CD4-positive, alpha-beta memory T cell (primary cell): ENCODE measurements at regions not wholly inside any gene's neighbourhood (a gene's known extent, or its start where the extent isn't known, plus 50 kb on each side); places are given as distances from the start of the nearest gene placed in this dataset.

Experiments
- CTCF ChIA-PET: fragments of 350-600 bp; sonication (Branson Sonifier 250); formaldehyde crosslinking; loops from one replicate; lab custom pipeline; 2021; ENCODE audit warnings: inconsistent platforms; ENCODE audit not compliant: partially characterized antibody; lab: Charles Lee
- POLR2A ChIA-PET: fragments of 350-600 bp; sonication (Branson Sonifier 250); formaldehyde crosslinking; loops from one replicate; lab custom pipeline; 2021; ENCODE audit not compliant: partially characterized antibody; lab: Charles Lee
- DNase-seq, 5 donors: peaks; one replicate each; pipeline versions ENCODE4 v3.0.0 to v3.0.0-alpha.2; 2020 to 2022; ENCODE audit warnings: mixed read lengths in 1 of 5
- H3K27ac ChIP-seq: one replicate; pipeline ENCODE4 v1.7.0; 2013; ENCODE audit warnings: low read depth, low read length
- H3K27me3 ChIP-seq: 2 replicates; pipeline ENCODE4 v1.7.0; 2013; ENCODE audit warnings: mild to moderate bottlenecking, low read length, moderate library complexity; ENCODE audit not compliant: insufficient read depth
- H3K36me3 ChIP-seq: 2 replicates; pipeline ENCODE4 v1.7.0; 2013; ENCODE audit warnings: mild to moderate bottlenecking, low read length, moderate library complexity; ENCODE audit not compliant: insufficient read depth
- H3K4me1 ChIP-seq: 2 replicates; pipeline ENCODE4 v1.7.0; 2013; ENCODE audit warnings: mild to moderate bottlenecking, low read length, moderate library complexity; ENCODE audit not compliant: insufficient read depth
- H3K4me3 ChIP-seq, 2 donors: one replicate each; pipeline ENCODE4 v1.7.0; 2013; ENCODE audit warnings: low read length in 2 of 2, mild to moderate bottlenecking in 1 of 2
- H3K9me3 ChIP-seq, 2 donors: one replicate each; pipeline ENCODE4 v1.7.0; 2013; ENCODE audit warnings: low read length in 2 of 2, control low read depth in 1 of 2; ENCODE audit not compliant: control insufficient read depth in 1 of 2
- H3K27ac Mint-ChIP-seq, 7 donors: one replicate each; pipeline ENCODE4 v1.8.0; 2020 to 2021; ENCODE audit warnings: mixed read lengths in 7 of 7, mild to moderate bottlenecking in 6 of 7, inconsistent platforms in 3 of 7, moderate library complexity in 3 of 7
- H3K27me3 Mint-ChIP-seq, 2 donors: one replicate each; pipeline ENCODE4 v1.8.0; 2020 to 2021; ENCODE audit warnings: mixed read lengths in 2 of 2
- H3K36me3 Mint-ChIP-seq, 2 donors: one replicate each; pipeline ENCODE4 v1.8.0; 2020 to 2021; ENCODE audit warnings: mixed read lengths in 2 of 2, inconsistent platforms in 1 of 2, mild to moderate bottlenecking in 1 of 2
- H3K4me1 Mint-ChIP-seq, 4 donors: one replicate each; pipeline ENCODE4 v1.8.0; 2020 to 2021; ENCODE audit warnings: mixed read lengths in 4 of 4, mild to moderate bottlenecking in 1 of 4
- H3K4me3 Mint-ChIP-seq, 8 donors: one replicate each; pipeline ENCODE4 v1.8.0; 2020 to 2021; ENCODE audit warnings: mixed read lengths in 8 of 8, mild to moderate bottlenecking in 7 of 8, moderate library complexity in 6 of 8, inconsistent platforms in 3 of 8
- H3K9me3 Mint-ChIP-seq, 8 donors: one replicate each; pipeline ENCODE4 v1.8.0; 2020 to 2021; ENCODE audit warnings: mixed read lengths in 8 of 8, mild to moderate bottlenecking in 5 of 8, inconsistent platforms in 3 of 8, moderate library complexity in 1 of 8
- intact Hi-C: fragments of 100-400 bp; cut with micrococcal nuclease; formaldehyde crosslinking; loops from one replicate; pipeline ENCODE4 v1.15.1; 2023

GRCh38 chr10:6996431-6996830, 414.4 kb downstream of the SFMBT2 start:
- peaks cover 0 to 2% of the 10 kb centered on the region in 2 donors for H3K27me3 Mint-ChIP-seq
- Histone ChIP-seq H3K27ac (no peak overlapping the region), H3K27me3 (no peaks in the 10 kb centered on the region), H3K4me3 (no peak overlapping the region), H3K4me1 (no peaks in the 10 kb centered on the region), H3K36me3 (no peaks in the 10 kb centered on the region), H3K9me3 (no peaks in the 10 kb centered on the region)
- no peak overlapping the region for H3K27ac Mint-ChIP-seq
- H3K36me3 Mint-ChIP-seq: no peaks in the 10 kb centered on the region
- no peak for DNase-seq
- ChIA-PET POLR2A (interaction anchor here (0.5 kb wide), 1 partner anchor 273 kb away, joined by 3 read pairs; no protein-coding TSS in a partner anchor), CTCF (interaction anchor here (0.6 to 1.8 kb wide), 2 partner anchors 78 to 117 kb away, joined by 3 to 4 read pairs; no protein-coding TSS in a partner anchor)
- H3K4me1 Mint-ChIP-seq: no peaks in the 10 kb centered on the region
- H3K4me3 Mint-ChIP-seq: no peak overlapping the region
- H3K9me3 Mint-ChIP-seq: peaks cover 0 to 2% (median 0%) of the 10 kb centered on the region in 8 donors
- intact Hi-C loops: no loop called here

- ChIA-PET CTCF (interaction anchor here (1.2 to 1.8 kb wide), 2 partner anchors 76 to 77 kb away, joined by 4 read pairs; no protein-coding TSS in a partner anchor), POLR2A (no interaction called here)
- Histone ChIP-seq H3K27me3 (no peaks in the 10 kb centered on the region), H3K4me1 (peaks cover 5% of the 10 kb centered on the region), H3K36me3 (no peaks in the 10 kb centered on the region), H3K9me3 (no peaks in the 10 kb centered on the region), H3K4me3 (no peak overlapping the region), H3K27ac (no peak overlapping the region)
- H3K4me3 Mint-ChIP-seq: no peak overlapping the region
- peaks cover 0 to 2% (median 0%) of the 10 kb centered on the region in 8 donors for H3K9me3 Mint-ChIP-seq
- no peaks in the 10 kb centered on the region for H3K36me3 Mint-ChIP-seq
- H3K27ac Mint-ChIP-seq: no peak overlapping the region
- no peak for DNase-seq
- peaks cover 0 to 2% of the 10 kb centered on the region in 2 donors for H3K27me3 Mint-ChIP-seq
- intact Hi-C loops: no loop called here
- peaks cover 2 to 4% (median 2%) of the 10 kb centered on the region in 4 donors for H3K4me1 Mint-ChIP-seq
Observed at GRCh38 chr10:6995831-6996230, 415.0 kb downstream of the SFMBT2 start.

- Histone ChIP-seq H3K4me3 (no peak overlapping the region), H3K27ac (no peak overlapping the region), H3K4me1 (peaks cover 8% of the 10 kb centered on the region), H3K36me3 (no peaks in the 10 kb centered on the region), H3K9me3 (no peaks in the 10 kb centered on the region), H3K27me3 (no peaks in the 10 kb centered on the region)
- peaks cover 0 to 2% of the 10 kb centered on the region in 2 donors for H3K27me3 Mint-ChIP-seq
- intact Hi-C loops: no loop called here
- H3K27ac Mint-ChIP-seq: no peak overlapping the region
- ChIA-PET POLR2A (no interaction called here), CTCF (interaction anchor here (1.2 to 1.8 kb wide), 2 partner anchors 75 to 77 kb away, joined by 4 read pairs; no protein-coding TSS in a partner anchor)
- no peak for DNase-seq
- H3K4me1 Mint-ChIP-seq: peaks cover 4 to 8% (median 5%) of the 10 kb centered on the region in 4 donors
- peaks cover 0 to 2% (median 0%) of the 10 kb centered on the region in 8 donors for H3K9me3 Mint-ChIP-seq
- H3K36me3 Mint-ChIP-seq: no peaks in the 10 kb centered on the region
- no peak overlapping the region for H3K4me3 Mint-ChIP-seq
Observed at GRCh38 chr10:6995341-6995740, 415.3 kb upstream of the PRKCQ start.

GRCh38 chr10:6990891-6991290, 410.8 kb upstream of the PRKCQ start:
- peaks cover 4 to 8% (median 5%) of the 10 kb centered on the region in 4 donors for H3K4me1 Mint-ChIP-seq
- peaks cover 8% of the 10 kb centered on the region for H3K4me1 ChIP-seq
- no peak for DNase-seq
- ChIA-PET CTCF (interaction anchor here (1.3 kb wide), 1 partner anchor 71 kb away, joined by 6 read pairs; no protein-coding TSS in a partner anchor), POLR2A (no interaction called here)
- intact Hi-C loops: no loop called here
- H3K4me3 Mint-ChIP-seq: peak overlapping the region in 3 of 8 donors; percentile 1 to 73 (median 29)
- H3K9me3 Mint-ChIP-seq: peaks cover 0 to 2% (median 0%) of the 10 kb centered on the region in 8 donors
- H3K36me3 ChIP-seq: no peaks in the 10 kb centered on the region
- H3K4me3 ChIP-seq: no peak overlapping the region
- H3K27me3 Mint-ChIP-seq: no peaks in the 10 kb centered on the region
- H3K9me3 ChIP-seq: no peaks in the 10 kb centered on the region
- H3K27ac ChIP-seq: no peak overlapping the region
- H3K27ac Mint-ChIP-seq: peak overlapping the region in 1 of 7 donors; percentile 21
- H3K36me3 Mint-ChIP-seq: no peaks in the 10 kb centered on the region
- no peaks in the 10 kb centered on the region for H3K27me3 ChIP-seq

GRCh38 chr10:6988654-6989053, 408.6 kb upstream of the PRKCQ start:
- Mint-ChIP-seq H3K27ac (no peak overlapping the region), H3K4me1 (peaks cover 4 to 8% (median 5%) of the 10 kb centered on the region in 4 donors), H3K4me3 (no peak overlapping the region), H3K9me3 (peaks cover 0 to 2% (median 0%) of the 10 kb centered on the region in 8 donors), H3K36me3 (no peaks in the 10 kb centered on the region), H3K27me3 (no peaks in the 10 kb centered on the region)
- H3K9me3 ChIP-seq: no peaks in the 10 kb centered on the region
- POLR2A ChIA-PET: no interaction called here
- intact Hi-C loops: no loop called here
- CTCF ChIA-PET: no interaction called here
- H3K27me3 ChIP-seq: no peaks in the 10 kb centered on the region
- no peak overlapping the region for H3K4me3 ChIP-seq
- H3K4me1 ChIP-seq: peaks cover 8% of the 10 kb centered on the region
- DNase-seq: no peak
- no peak overlapping the region for H3K27ac ChIP-seq
- H3K36me3 ChIP-seq: no peaks in the 10 kb centered on the region

- CTCF ChIA-PET: no interaction called here
Observed at GRCh38 chr10:6987536-6987945, 407.5 kb upstream of the PRKCQ start.

GRCh38 chr10:6986927-6987326, 406.9 kb upstream of the PRKCQ start:
- H3K27ac Mint-ChIP-seq: no peak overlapping the region
- CTCF ChIA-PET: no interaction called here
- DNase-seq: no peak
- H3K36me3 Mint-ChIP-seq: no peaks in the 10 kb centered on the region
- POLR2A ChIA-PET: no interaction called here
- no peaks in the 10 kb centered on the region for H3K27me3 Mint-ChIP-seq
- no peaks in the 10 kb centered on the region for H3K36me3 ChIP-seq
- no peaks in the 10 kb centered on the region for H3K9me3 ChIP-seq
- intact Hi-C loops: no loop called here
- no peaks in the 10 kb centered on the region for H3K27me3 ChIP-seq
- H3K4me1 Mint-ChIP-seq: peaks cover 4 to 8% (median 5%) of the 10 kb centered on the region in 4 donors
- H3K4me3 Mint-ChIP-seq: no peak overlapping the region
- peaks cover 8% of the 10 kb centered on the region for H3K4me1 ChIP-seq
- no peak overlapping the region for H3K4me3 ChIP-seq
- no peaks in the 10 kb centered on the region for H3K9me3 Mint-ChIP-seq
- H3K27ac ChIP-seq: no peak overlapping the region

More at GRCh38 chr10:6987536-6987945, 407.5 kb upstream of the PRKCQ start:
- intact Hi-C loops: no loop called here
- DNase-seq: no peak
- peaks cover 4 to 8% (median 5%) of the 10 kb centered on the region in 4 donors for H3K4me1 Mint-ChIP-seq
- peaks cover 8% of the 10 kb centered on the region for H3K4me1 ChIP-seq
- H3K9me3 Mint-ChIP-seq: no peaks in the 10 kb centered on the region
- H3K27me3 Mint-ChIP-seq: no peaks in the 10 kb centered on the region
- no peaks in the 10 kb centered on the region for H3K9me3 ChIP-seq
- no peaks in the 10 kb centered on the region for H3K27me3 ChIP-seq
- H3K4me3 ChIP-seq: no peak overlapping the region
- no peak overlapping the region for H3K27ac ChIP-seq
- no peaks in the 10 kb centered on the region for H3K36me3 Mint-ChIP-seq
- H3K36me3 ChIP-seq: no peaks in the 10 kb centered on the region
- POLR2A ChIA-PET: no interaction called here
- H3K27ac Mint-ChIP-seq: no peak overlapping the region
- no peak overlapping the region for H3K4me3 Mint-ChIP-seq
